Right cardiac atrium (tissue), 5 donors: ENCODE measurements at regions not wholly inside any gene's neighbourhood (a gene's known extent, or its start where the extent isn't known, plus 50 kb on each side); places are given as distances from the start of the nearest gene placed in this dataset.

Experiments used
- ATAC-seq, 2 donors: fragments of 200-7000 bp; cut with Tn5 transposase; one replicate each; pipeline versions ENCODE4 v1.8.0 to v1.9.1; 2020; ENCODE audit warnings: moderate library complexity in 2 of 2, mild to moderate bottlenecking in 1 of 2
- DNase-seq, 3 donors: peaks; one replicate each; pipeline ENCODE4 v3.0.0-alpha.2; 2020
- H3K27ac ChIP-seq: one replicate; pipeline ENCODE4 v1.5.1; 2013; ENCODE audit warnings: mild to moderate bottlenecking, low read length, control low read depth, moderate library complexity
- H3K27me3 ChIP-seq: one replicate; pipeline ENCODE4 v1.6.1; 2013; ENCODE audit not compliant: control insufficient read depth, insufficient read depth
- H3K4me1 ChIP-seq: one replicate; pipeline ENCODE4 v1.6.1; 2013; ENCODE audit warnings: low read length; ENCODE audit not compliant: control insufficient read depth, insufficient read depth
- H3K4me3 ChIP-seq: one replicate; pipeline ENCODE4 v1.5.1; 2013; ENCODE audit warnings: low read length, control low read depth
- H3K9me3 ChIP-seq: one replicate; pipeline ENCODE4 v1.6.1; 2013; ENCODE audit warnings: low read length; ENCODE audit not compliant: control insufficient read depth
- WGBS: extraction: QIAGEN DNeasy Blood & Tissue Kit; methylation state at CpG from one replicate; pipeline ENCODE4 v1.1.7; 2013; 5-methylcytosine and 5-hydroxymethylcytosine counted together
- intact Hi-C, 4 donors: fragments of 100-400 bp; cut with DNase I; formaldehyde crosslinking; loops; one replicate each; pipeline versions ENCODE4 v1.11.0 to v1.14.0; 2022 to 2023
- donor health status: healthy with polysubstance abuse.
- donor health status: DM: no; HTN: yes; CAD: no.
- donor health status: DM: no; HTN: no; CAD: no.
- donor health status: DM: no; HTN: yes; CAD: no; lungs with severe emphysema.
- donor health status: DM: yes; HTN: yes; CAD: no.

DNA sequence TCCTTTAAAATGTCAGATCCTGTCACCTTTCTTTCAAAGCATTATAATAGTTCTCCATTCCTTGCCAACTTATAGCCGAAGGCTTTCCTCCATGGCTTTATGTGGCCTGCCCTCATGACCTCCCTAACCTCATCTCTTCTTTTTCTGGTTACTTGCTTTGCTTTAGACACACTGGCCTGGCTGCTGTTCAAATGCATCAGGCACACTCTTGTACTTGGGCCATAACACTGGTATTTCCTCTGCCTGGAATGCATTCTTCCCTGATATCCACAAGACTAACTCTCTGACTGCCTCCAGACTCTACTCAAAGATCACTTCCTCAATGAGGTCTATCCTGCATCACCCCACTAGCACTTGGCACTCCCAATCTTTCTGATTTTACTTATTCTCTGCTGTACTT, 710.3 kb downstream of the KCNA4 start:
- no peaks in the 10 kb centered on the region for H3K9me3 ChIP-seq
- no peak for DNase-seq
- no peak for ATAC-seq
- no peaks in the 10 kb centered on the region for H3K27me3 ChIP-seq
- WGBS, result 62% methylated on average over 1 of the region's 1 CpG
- no peak overlapping the region for H3K4me3 ChIP-seq
- no peak overlapping the region for H3K27ac ChIP-seq
- no peaks in the 10 kb centered on the region for H3K4me1 ChIP-seq
- intact Hi-C loops, result no loop called here

DNA sequence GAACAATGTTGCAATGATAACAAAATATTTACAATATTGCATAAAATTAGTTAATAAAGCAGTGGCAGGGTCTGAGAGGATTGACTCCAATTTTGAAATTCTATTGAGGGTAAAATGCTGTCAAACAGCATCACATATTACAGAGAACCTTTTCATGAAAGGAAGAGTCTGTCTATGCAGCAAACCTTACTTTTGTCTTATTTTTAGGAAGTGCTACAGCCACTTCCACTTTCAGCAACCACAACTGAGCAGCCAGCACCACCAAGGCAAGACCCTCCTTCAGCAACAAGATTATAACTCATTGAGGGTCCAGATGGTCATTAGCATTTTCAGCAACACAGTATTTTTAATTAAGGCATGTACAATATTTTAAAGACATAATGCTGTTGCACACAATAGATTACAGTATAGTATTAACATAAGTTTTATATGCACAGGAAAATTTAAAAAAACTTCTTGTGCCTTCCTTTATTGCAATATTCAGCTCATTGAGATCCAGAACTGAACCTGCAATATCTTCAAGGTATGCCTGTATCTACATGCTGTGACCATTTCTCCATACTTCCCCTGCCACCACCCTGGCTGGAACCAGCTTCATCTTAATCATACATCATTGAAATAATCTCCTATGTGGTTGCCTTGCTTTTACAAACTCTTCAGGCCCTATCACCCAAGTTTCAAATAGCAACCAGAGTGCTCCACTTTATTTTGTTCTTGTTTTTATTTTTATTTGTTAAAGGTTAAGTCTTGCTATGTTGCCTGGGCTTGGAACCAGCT, 711.2 kb downstream of the KCNA4 start:
- ATAC-seq, result no peak
- H3K27me3 ChIP-seq, result no peaks in the 10 kb centered on the region
- H3K9me3 ChIP-seq, result no peaks in the 10 kb centered on the region
- intact Hi-C loops, result no loop called here
- H3K4me3 ChIP-seq, result no peak overlapping the region
- no peaks in the 10 kb centered on the region for H3K4me1 ChIP-seq
- DNase-seq, result no peak
- H3K27ac ChIP-seq, result no peak overlapping the region

DNA sequence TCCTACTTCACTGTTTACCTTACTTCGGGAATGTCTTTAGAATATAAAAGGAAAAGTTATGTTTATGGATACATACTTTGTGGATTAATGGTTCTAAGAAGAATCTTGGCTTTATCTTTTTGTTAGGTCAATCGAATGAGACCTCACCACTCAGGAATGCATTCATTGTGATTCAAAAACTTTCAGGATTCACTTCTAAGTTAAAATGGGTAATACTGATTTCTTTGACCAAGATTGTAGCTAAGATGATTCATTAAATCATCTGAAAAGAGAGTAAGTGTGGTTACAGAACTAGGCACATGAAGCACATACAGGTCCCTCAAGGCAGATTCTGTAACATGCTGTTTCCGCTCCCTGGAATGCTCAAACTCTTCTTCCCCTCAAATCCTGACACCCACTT, 716.4 kb downstream of the KCNA4 start:
- no peaks in the 10 kb centered on the region for H3K9me3 ChIP-seq
- H3K4me3 ChIP-seq, result no peak overlapping the region
- ATAC-seq, result no peak
- WGBS, result 70% methylated on average over 3 of the region's 3 CpGs
- no peak for DNase-seq
- no peaks in the 10 kb centered on the region for H3K4me1 ChIP-seq
- intact Hi-C loops, result no loop called here
- H3K27ac ChIP-seq, result no peak overlapping the region
- H3K27me3 ChIP-seq, result no peaks in the 10 kb centered on the region

DNA sequence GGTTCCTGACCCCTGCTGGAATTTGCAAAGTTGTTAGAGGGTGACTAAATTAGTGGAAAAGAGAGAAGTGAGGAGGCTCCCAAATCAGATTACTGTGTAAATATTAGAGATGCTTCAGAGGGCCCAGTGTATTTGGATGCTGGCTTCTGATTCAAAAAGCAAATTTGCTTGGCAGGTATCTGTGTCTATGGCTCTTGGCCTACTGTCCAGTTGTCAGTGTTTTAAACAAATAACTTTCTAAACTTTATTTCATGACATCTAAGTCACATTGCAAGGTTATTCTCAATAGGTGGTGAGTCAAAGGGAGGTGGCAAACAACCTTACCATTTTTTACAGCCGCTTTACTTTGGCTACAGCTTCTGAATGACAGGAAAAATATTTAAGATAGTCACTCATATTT, 720.1 kb downstream of the KCNA4 start:
- H3K27ac ChIP-seq, result no peak overlapping the region
- intact Hi-C loops, result no loop called here
- no peaks in the 10 kb centered on the region for H3K27me3 ChIP-seq
- no peaks in the 10 kb centered on the region for H3K9me3 ChIP-seq
- DNase-seq (no peak), ATAC-seq (no peak)
- no peaks in the 10 kb centered on the region for H3K4me1 ChIP-seq
- no peak overlapping the region for H3K4me3 ChIP-seq
- 91% methylated on average over 1 of the region's 1 CpG for WGBS

DNA sequence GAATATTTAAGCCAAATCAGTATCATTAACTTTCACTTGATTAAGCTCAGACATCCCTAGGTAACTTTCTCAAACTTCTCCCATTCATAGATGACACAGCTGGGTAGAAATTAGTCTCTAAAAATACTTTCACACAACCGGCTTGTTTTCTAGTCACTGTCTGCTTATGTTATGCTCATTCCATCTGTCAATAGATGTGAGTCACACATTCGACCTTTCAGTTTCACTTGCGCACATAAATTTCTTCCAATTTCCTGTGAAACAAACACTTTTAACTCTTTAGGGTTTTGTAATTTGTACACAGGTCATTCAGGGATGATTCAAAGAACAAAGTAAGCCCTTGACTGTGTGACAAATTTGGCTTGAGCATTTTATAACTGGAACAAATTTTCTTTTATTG, 723.0 kb downstream of the KCNA4 start:
- Histone ChIP-seq H3K27me3 (no peaks in the 10 kb centered on the region), H3K27ac (no peak overlapping the region), H3K4me1 (no peaks in the 10 kb centered on the region), H3K9me3 (no peaks in the 10 kb centered on the region), H3K4me3 (no peak overlapping the region)
- intact Hi-C loops, result no loop called here
- no peak for ATAC-seq
- DNase-seq, result no peak
- 35% methylated on average over 3 of the region's 3 CpGs for WGBS

DNA sequence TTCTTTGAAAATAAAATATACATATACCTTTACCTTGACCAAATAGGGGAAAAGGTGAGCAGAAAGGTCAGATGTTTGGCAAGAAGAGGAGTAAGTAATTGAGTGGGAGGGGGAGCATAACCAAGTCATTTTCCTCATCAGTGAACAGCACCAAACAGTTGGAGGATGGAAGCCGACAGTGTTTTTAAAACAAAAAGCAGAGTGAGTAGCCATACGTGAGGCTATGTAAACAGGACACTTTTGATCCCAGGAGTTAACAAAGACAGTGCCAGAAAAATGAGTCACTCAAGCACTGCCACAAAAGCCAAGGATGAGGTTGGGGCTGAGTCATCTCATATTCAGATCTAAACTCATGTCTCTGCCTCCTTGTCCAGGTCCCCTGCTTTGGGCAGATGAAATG, 734.7 kb downstream of the KCNA4 start:
- Histone ChIP-seq H3K4me3 (no peak overlapping the region), H3K27me3 (no peaks in the 10 kb centered on the region), H3K9me3 (peaks cover 3% of the 10 kb centered on the region), H3K27ac (no peak overlapping the region), H3K4me1 (no peaks in the 10 kb centered on the region)
- intact Hi-C loops, result no loop called here
- DNase-seq (no peak), ATAC-seq (no peak)
- 43% methylated on average over 2 of the region's 2 CpGs for WGBS

DNA sequence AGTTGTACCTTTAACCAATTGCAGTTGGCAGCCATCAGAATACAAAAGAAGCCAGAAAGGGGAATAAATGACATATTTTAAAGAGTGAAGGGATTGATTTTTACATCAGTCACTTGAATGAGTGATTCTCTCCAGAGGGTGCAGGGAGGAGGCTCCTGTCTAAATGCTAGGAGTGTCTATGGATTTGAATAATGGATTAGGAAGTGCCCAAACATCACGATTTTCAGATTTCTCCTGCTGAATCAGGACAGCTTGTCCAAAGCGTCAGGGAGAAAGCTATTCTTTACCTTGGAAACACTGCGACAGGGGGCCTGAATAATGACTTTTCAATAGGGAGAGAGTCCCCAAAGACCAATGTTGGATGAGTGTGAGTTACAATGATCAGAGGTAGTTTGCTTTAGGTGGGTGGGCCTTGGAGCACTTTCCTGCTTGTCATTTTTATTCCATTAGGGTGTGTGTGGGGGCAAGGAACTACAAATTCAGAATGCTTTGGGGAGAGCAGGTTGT, 735.5 kb downstream of the KCNA4 start:
- Histone ChIP-seq H3K27me3 (no peaks in the 10 kb centered on the region), H3K9me3 (peaks cover 3% of the 10 kb centered on the region), H3K27ac (no peak overlapping the region), H3K4me3 (no peak overlapping the region), H3K4me1 (no peaks in the 10 kb centered on the region)
- intact Hi-C loops, result no loop called here
- ATAC-seq, result no peak
- 79% methylated on average over 3 of the region's 3 CpGs for WGBS
- no peak for DNase-seq

DNA sequence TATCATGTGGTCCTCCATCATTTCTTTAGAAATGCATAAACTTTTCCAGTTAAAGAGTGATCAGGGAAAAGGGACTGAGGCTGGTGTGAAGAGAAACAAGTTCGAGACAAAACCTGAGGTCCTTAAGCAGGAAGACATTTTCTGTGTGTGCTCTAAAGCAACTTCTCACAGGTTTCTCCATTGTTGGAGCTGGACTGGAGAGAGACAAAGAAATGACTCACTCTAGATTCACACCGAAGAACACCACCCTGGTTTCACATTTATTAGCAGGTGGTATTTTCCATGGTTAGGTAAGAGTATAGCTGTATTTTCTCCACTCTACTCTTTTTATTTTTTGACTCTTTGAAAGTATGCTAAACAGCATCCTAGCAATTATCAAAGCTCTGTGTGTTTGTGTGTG, 736.4 kb downstream of the KCNA4 start:
- no peak for ATAC-seq
- Histone ChIP-seq H3K27ac (no peak overlapping the region), H3K4me1 (no peaks in the 10 kb centered on the region), H3K9me3 (peaks cover 5% of the 10 kb centered on the region), H3K4me3 (no peak overlapping the region), H3K27me3 (no peaks in the 10 kb centered on the region)
- no peak for DNase-seq
- 83% methylated on average over 2 of the region's 2 CpGs for WGBS
- intact Hi-C loops, result no loop called here

DNA sequence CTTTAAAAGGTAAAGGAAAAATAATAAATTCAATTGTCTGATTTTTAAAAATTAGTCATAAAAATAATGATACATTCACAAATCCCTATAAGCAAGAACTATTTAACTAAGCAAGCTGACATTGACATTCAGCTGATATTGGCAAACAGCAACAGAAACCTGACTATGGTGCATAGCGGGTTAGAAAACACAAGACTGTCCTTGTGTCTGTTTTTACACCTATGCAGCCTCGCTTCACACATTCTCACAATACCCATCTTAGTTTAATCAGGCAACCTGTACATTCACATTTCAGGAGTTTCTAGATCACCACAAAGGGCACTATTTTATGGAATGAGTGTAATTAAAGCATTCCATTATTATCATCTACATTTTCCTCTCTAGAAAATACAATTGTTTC, 737.1 kb downstream of the KCNA4 start:
- Histone ChIP-seq H3K27me3 (no peaks in the 10 kb centered on the region), H3K9me3 (peaks cover 5% of the 10 kb centered on the region), H3K4me3 (no peak overlapping the region), H3K27ac (no peak overlapping the region), H3K4me1 (no peaks in the 10 kb centered on the region)
- WGBS, result 90% methylated on average over 2 of the region's 2 CpGs
- intact Hi-C loops, result no loop called here
- DNase-seq, result no peak
- no peak for ATAC-seq

DNA sequence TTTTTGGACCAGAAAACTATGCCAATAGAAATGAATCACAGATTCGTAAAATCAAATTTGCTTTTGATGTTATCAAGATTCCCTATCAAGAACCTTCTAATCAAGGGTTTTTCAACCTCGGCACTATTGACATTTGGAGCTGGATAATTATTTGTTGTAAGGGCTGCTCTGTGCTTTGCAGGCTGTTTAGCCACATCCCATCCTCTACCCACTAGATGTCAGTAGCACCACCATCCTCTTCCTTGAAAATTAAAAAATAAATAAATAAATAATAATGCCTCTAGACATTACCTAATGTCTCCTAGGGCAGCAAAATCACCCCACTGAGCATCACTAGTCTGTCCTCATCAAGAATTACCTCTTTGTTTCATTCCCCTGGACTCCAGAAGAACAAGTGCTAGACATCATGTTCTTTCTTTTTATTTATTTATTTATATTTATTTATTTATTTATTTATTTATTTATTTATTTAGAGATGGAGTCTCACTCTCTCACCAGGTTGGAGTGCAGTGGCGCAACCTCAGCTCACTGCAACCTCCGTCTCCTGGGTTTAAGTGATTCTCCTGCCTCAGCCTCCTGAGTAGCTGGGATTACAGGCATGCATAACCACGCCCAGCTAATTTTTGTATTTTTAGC, 744.7 kb downstream of the KCNA4 start:
- Histone ChIP-seq H3K4me1 (no peaks in the 10 kb centered on the region), H3K4me3 (no peak overlapping the region), H3K9me3 (peaks cover 2% of the 10 kb centered on the region), H3K27ac (no peak overlapping the region), H3K27me3 (no peaks in the 10 kb centered on the region)
- 74% methylated on average over 5 of the region's 5 CpGs for WGBS
- no peak for ATAC-seq
- intact Hi-C loops, result no loop called here
- DNase-seq, result no peak

DNA sequence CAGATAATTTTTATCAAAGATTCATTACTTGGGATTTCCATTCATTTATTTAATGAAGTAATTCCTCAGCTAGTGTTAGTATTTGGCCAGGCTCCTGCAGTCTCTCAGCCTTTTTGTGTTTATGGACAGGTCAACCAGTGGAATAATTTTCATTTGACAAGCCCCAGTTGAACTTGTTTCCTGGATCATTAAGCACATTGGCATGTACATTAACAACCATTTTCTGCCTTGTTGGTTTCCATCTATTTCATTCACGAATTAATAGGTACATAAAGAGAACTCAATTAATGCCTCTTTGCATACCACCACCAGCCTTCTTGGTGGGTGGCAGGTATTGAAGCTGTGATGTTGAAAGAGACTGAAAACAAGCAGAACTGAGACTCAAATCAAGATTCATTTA, 745.2 kb downstream of the KCNA4 start:
- 29% methylated on average over 1 of the region's 1 CpG for WGBS
- Histone ChIP-seq H3K27ac (no peak overlapping the region), H3K27me3 (no peaks in the 10 kb centered on the region), H3K4me3 (no peak overlapping the region), H3K9me3 (peaks cover 2% of the 10 kb centered on the region), H3K4me1 (no peaks in the 10 kb centered on the region)
- intact Hi-C loops, result no loop called here
- no peak for ATAC-seq
- no peak for DNase-seq
